MM.1S (cell line): ENCODE measurements at regions not wholly inside any gene's neighbourhood (a gene's known extent, or its start where the extent isn't known, plus 50 kb on each side); places are given as distances from the start of the nearest gene placed in this dataset.
A peak's percentile ranks its signal among the peaks of the same experiment; 100 is the strongest.

Experiments
- DNase-seq: peaks from one replicate; pipeline ENCODE4 v3.0.0-alpha.2; 2015
- H2AFZ ChIP-seq: fragments of 300-600 bp; sonication (generic); 2 replicates; pipeline ENCODE4 v1.6.0; 2016; ENCODE audit warnings: antibody characterized with exemption, low read length
- H3F3A ChIP-seq: fragments of 300-600 bp; sonication (generic); 2 replicates; pipeline ENCODE4 v1.6.1; 2016; ENCODE audit warnings: mild to moderate bottlenecking, antibody characterized with exemption, low read length, moderate library complexity, mixed read lengths; ENCODE audit not compliant: insufficient read depth
- H3K27ac ChIP-seq: fragments of 300-600 bp; sonication (generic); 2 replicates; pipeline ENCODE4 v1.5.1; 2016; ENCODE audit warnings: mild to moderate bottlenecking, low read length
- H3K27me3 ChIP-seq: fragments of 300-600 bp; sonication (generic); replicated peaks from 2 replicates; pipeline ENCODE4 v1.6.0; 2016; ENCODE audit warnings: low read length; ENCODE audit not compliant: insufficient read depth
- H3K36me3 ChIP-seq: fragments of 300-600 bp; sonication (generic); replicated peaks from 2 replicates; pipeline ENCODE4 v1.6.1; 2016; ENCODE audit warnings: mild to moderate bottlenecking, low read length, mixed read lengths; ENCODE audit not compliant: insufficient read depth
- H3K4me1 ChIP-seq: fragments of 300-600 bp; sonication (generic); 2 replicates; pipeline ENCODE4 v1.6.1; 2016; ENCODE audit warnings: low read length, mixed read lengths
- H3K4me2 ChIP-seq: fragments of 300-600 bp; sonication (generic); 2 replicates; pipeline ENCODE4 v1.6.0; 2016; ENCODE audit warnings: low read depth, low read length
- H3K4me3 ChIP-seq: fragments of 300-600 bp; sonication (generic); 2 replicates; pipeline ENCODE4 v1.5.1; 2016; ENCODE audit warnings: low read length, mixed read lengths
- H3K79me2 ChIP-seq: fragments of 300-600 bp; sonication (generic); 2 replicates; pipeline ENCODE4 v1.6.1; 2016; ENCODE audit warnings: mixed run types, low read length, mixed read lengths
- H3K9ac ChIP-seq: fragments of 300-600 bp; sonication (generic); 2 replicates; pipeline ENCODE4 v1.6.1; 2016; ENCODE audit warnings: low read length, mixed read lengths
- H3K9me2 ChIP-seq: fragments of 300-600 bp; sonication (generic); replicated peaks from 2 replicates; pipeline ENCODE4 v1.6.1; 2016; ENCODE audit warnings: mild to moderate bottlenecking, low read length, mixed read lengths; ENCODE audit not compliant: insufficient read depth
- H3K9me3 ChIP-seq: fragments of 300-600 bp; sonication (generic); replicated peaks from 2 replicates; pipeline ENCODE4 v1.6.1; 2016; ENCODE audit warnings: mild to moderate bottlenecking, low read length, mixed read lengths; ENCODE audit not compliant: insufficient read depth
- H4K20me1 ChIP-seq: fragments of 300-600 bp; sonication (generic); 2 replicates; pipeline ENCODE4 v1.6.1; 2016; ENCODE audit warnings: mild to moderate bottlenecking, low read length, moderate library complexity, mixed read lengths; ENCODE audit not compliant: insufficient read depth
- CTCF ChIP-seq: fragments of 300-600 bp; sonication (generic); IDR thresholded peaks from 2 replicates; pipeline ENCODE4 v1.5.1; 2016; ENCODE audit warnings: antibody characterized with exemption, low read length, mixed read lengths
- EZH2 ChIP-seq: fragments of 300-600 bp; sonication (generic); optimal IDR thresholded peaks from 2 replicates; pipeline ENCODE3; 2017; ENCODE audit warnings: low read depth, mild to moderate bottlenecking, antibody characterized with exemption, low read length, mixed read lengths
- EZH2phosphoT487 ChIP-seq: fragments of 300-600 bp; sonication (generic); IDR thresholded peaks from 2 replicates; pipeline ENCODE4 v1.6.1; 2018; ENCODE audit warnings: antibody characterized with exemption, low read length

GRCh38 chr16:5615868-5616642 lies 518.5 kb upstream of the EEF2KMT start:
- no peaks in the 10 kb centered on the region for H4K20me1 ChIP-seq
- peak overlapping the region; percentile 44 for H2AFZ ChIP-seq
- H3K27me3 ChIP-seq = no peaks in the 10 kb centered on the region; the same call in 1 of the 2 replicates
- H3K9ac ChIP-seq = no peak overlapping the region
- H3K4me2 ChIP-seq = peak overlapping the region; percentile 63
- H3K9me3 ChIP-seq = no peaks in the 10 kb centered on the region
- TF ChIP-seq EZH2phosphoT487 = no peak
- peak; percentile 79 for TF ChIP-seq CTCF
- no peak for TF ChIP-seq EZH2
- H3F3A ChIP-seq = no peaks in the 10 kb centered on the region
- H3K9me2 ChIP-seq = no peaks in the 10 kb centered on the region
- H3K79me2 ChIP-seq = no peaks in the 10 kb centered on the region
- peak overlapping the region; percentile 40 for H3K4me3 ChIP-seq
- no peaks in the 10 kb centered on the region for H3K4me1 ChIP-seq
- DNase-seq = peak; percentile 65
- H3K36me3 ChIP-seq = no peaks in the 10 kb centered on the region
- H3K27ac ChIP-seq = no peak overlapping the region

- Histone ChIP-seq H3K4me2 (no peak overlapping the region), H3F3A (no peaks in the 10 kb centered on the region), H3K27me3 (no peaks in the 10 kb centered on the region; the same call in 1 of the 2 replicates), H3K27ac (no peak overlapping the region), H3K36me3 (no peaks in the 10 kb centered on the region), H3K4me1 (no peaks in the 10 kb centered on the region), H3K9ac (no peak overlapping the region), H3K79me2 (no peaks in the 10 kb centered on the region), H4K20me1 (no peaks in the 10 kb centered on the region), H3K4me3 (no peak overlapping the region), H3K9me2 (no peaks in the 10 kb centered on the region), H2AFZ (no peak overlapping the region), H3K9me3 (no peaks in the 10 kb centered on the region)
- TF ChIP-seq CTCF = no peak
- TF ChIP-seq EZH2phosphoT487 = no peak
- TF ChIP-seq EZH2 = no peak
- DNase-seq = no peak
Measured at GRCh38 chr16:5607169-5607568, 509.6 kb upstream of the EEF2KMT start.

GRCh38 chr16:5605404-5605803 lies 507.8 kb upstream of the EEF2KMT start:
- no peaks in the 10 kb centered on the region for H3K36me3 ChIP-seq
- no peaks in the 10 kb centered on the region for H3K9me2 ChIP-seq
- H3K4me2 ChIP-seq = no peak overlapping the region
- H3F3A ChIP-seq = no peaks in the 10 kb centered on the region
- TF ChIP-seq EZH2phosphoT487 (no peak), EZH2 (no peak), CTCF (no peak)
- no peak overlapping the region for H3K9ac ChIP-seq
- no peak overlapping the region for H3K4me3 ChIP-seq
- no peak for DNase-seq
- H3K27me3 ChIP-seq = no peaks in the 10 kb centered on the region
- H2AFZ ChIP-seq = no peak overlapping the region
- no peaks in the 10 kb centered on the region for H4K20me1 ChIP-seq
- H3K27ac ChIP-seq = no peak overlapping the region
- no peaks in the 10 kb centered on the region for H3K79me2 ChIP-seq
- no peaks in the 10 kb centered on the region for H3K9me3 ChIP-seq
- H3K4me1 ChIP-seq = no peaks in the 10 kb centered on the region
